ENCODE measurements at regions not wholly inside any gene's neighbourhood (a gene's known extent, or its start where the extent isn't known, plus 50 kb on each side); places are given as distances from the start of the nearest gene placed in this dataset. TPM values are rescaled to one million over a fixed set of nuclear protein-coding genes. Genes with fewer than 3 reads are reported as not detected.
"Not testable (repeated sequence)": the region's sequence is repeated elsewhere in the genome, so short reads cannot be mapped to it uniquely, and the experiment has no call there.

GRCh38 chr17:43309505-43310332 lies 75.9 kb upstream of the RNU2-1 start:
- Histone ChIP-seq H3K9me3 (ENCODE audit: control insufficient read depth, insufficient read depth, low read length) (no peaks in the 10 kb centered on the region), H3K27ac (ENCODE audit: low read depth, low read length) (no peak overlapping the region), H3K4me3 (ENCODE audit: low read depth, low read length) (no peak overlapping the region), H3K27me3 (ENCODE audit: control insufficient read depth, insufficient read depth, low read length) (no peaks in the 10 kb centered on the region)
- TF ChIP-seq, protein P1, sequence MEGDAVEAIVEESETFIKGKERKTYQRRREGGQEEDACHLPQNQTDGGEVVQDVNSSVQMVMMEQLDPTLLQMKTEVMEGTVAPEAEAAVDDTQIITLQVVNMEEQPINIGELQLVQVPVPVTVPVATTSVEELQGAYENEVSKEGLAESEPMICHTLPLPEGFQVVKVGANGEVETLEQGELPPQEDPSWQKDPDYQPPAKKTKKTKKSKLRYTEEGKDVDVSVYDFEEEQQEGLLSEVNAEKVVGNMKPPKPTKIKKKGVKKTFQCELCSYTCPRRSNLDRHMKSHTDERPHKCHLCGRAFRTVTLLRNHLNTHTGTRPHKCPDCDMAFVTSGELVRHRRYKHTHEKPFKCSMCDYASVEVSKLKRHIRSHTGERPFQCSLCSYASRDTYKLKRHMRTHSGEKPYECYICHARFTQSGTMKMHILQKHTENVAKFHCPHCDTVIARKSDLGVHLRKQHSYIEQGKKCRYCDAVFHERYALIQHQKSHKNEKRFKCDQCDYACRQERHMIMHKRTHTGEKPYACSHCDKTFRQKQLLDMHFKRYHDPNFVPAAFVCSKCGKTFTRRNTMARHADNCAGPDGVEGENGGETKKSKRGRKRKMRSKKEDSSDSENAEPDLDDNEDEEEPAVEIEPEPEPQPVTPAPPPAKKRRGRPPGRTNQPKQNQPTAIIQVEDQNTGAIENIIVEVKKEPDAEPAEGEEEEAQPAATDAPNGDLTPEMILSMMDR (IDR thresholded peaks at IDR 0.05; ENCODE audit: low read depth, low read length): no peak
- DNase-seq (ENCODE audit: low read depth, low spot score): no peak
- POLR2A ChIA-PET: no interaction called here
- CTCF ChIA-PET: interaction anchor here (0.6 to 1.2 kb wide), 8 partner anchors 78 to 291 kb away, joined by 3 to 6 read pairs (median 3); no protein-coding TSS in a partner anchor

GRCh38 chr17:43308999-43309398 lies 75.2 kb upstream of the RNU2-1 start:
- H3K27me3 ChIP-seq (ENCODE audit: control insufficient read depth, insufficient read depth, low read length): no peaks in the 10 kb centered on the region
- no peaks in the 10 kb centered on the region for H3K9me3 ChIP-seq (ENCODE audit: control insufficient read depth, insufficient read depth, low read length)
- ChIA-PET POLR2A (no interaction called here), CTCF (interaction anchor here (0.6 to 1.2 kb wide), 8 partner anchors 79 to 290 kb away, joined by 3 to 6 read pairs (median 3); no protein-coding TSS in a partner anchor)
- no peak overlapping the region for H3K4me3 ChIP-seq (ENCODE audit: low read depth, low read length)
- no peak overlapping the region for H3K27ac ChIP-seq (ENCODE audit: low read depth, low read length)
- no peak for DNase-seq (ENCODE audit: low read depth, low spot score)
- TF ChIP-seq, protein P1 (IDR thresholded peaks at IDR 0.05; ENCODE audit: low read depth, low read length): no peak

DNA sequence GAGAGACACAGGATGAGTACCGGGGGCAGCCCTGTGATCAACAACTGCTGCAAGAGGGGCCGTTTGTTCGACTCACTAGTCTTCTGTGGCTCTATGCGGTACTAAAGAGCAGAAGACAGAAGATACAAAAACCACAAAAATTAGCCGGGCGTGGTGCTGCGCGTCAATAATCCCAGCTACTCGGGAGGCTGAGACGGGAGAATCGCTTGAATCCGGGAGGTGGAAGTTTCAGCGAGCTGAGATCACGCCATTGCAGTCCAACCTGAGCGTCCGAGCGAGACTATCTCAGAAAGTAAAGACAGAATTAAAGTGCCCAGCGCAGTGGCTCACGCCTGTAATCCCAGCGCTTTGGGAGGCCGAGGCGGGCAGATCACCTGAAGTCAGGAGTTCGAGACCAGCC lies 71.0 kb upstream of the RNU2-1 start:
- DNase-seq (ENCODE audit: low read depth, low spot score); CTCF ChIA-PET; POLR2A ChIA-PET; H3K4me3 ChIP-seq (ENCODE audit: low read depth, low read length); H3K27me3 ChIP-seq (ENCODE audit: control insufficient read depth, insufficient read depth, low read length); H3K9me3 ChIP-seq (ENCODE audit: control insufficient read depth, insufficient read depth, low read length); H3K27ac ChIP-seq (ENCODE audit: low read depth, low read length): not testable (repeated sequence)

DNA sequence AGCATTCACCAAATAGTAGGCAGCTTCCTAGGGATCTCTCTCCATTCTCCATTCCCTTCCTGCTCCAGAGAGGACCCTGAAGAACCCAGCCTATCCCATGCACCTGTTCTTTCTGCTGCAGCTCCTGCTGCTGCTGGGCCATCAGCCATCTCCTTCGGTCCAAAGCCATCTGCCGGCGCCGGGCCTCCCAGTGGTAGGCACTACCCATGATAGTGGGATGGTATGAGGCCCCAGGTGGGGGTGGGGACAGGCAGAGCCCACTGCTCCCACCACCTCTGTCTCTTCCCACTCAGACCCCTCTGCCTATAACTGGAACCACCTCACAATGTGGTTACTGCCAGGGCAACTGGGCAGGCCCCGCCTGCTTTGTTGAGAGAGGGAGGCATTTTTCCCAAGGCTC lies 69.3 kb upstream of the RNU2-1 start:
- H3K9me3 ChIP-seq (ENCODE audit: control insufficient read depth, insufficient read depth, low read length); H3K4me3 ChIP-seq (ENCODE audit: low read depth, low read length); POLR2A ChIA-PET; DNase-seq (ENCODE audit: low read depth, low spot score); CTCF ChIA-PET; H3K27me3 ChIP-seq (ENCODE audit: control insufficient read depth, insufficient read depth, low read length); H3K27ac ChIP-seq (ENCODE audit: low read depth, low read length): not testable (repeated sequence)

DNA sequence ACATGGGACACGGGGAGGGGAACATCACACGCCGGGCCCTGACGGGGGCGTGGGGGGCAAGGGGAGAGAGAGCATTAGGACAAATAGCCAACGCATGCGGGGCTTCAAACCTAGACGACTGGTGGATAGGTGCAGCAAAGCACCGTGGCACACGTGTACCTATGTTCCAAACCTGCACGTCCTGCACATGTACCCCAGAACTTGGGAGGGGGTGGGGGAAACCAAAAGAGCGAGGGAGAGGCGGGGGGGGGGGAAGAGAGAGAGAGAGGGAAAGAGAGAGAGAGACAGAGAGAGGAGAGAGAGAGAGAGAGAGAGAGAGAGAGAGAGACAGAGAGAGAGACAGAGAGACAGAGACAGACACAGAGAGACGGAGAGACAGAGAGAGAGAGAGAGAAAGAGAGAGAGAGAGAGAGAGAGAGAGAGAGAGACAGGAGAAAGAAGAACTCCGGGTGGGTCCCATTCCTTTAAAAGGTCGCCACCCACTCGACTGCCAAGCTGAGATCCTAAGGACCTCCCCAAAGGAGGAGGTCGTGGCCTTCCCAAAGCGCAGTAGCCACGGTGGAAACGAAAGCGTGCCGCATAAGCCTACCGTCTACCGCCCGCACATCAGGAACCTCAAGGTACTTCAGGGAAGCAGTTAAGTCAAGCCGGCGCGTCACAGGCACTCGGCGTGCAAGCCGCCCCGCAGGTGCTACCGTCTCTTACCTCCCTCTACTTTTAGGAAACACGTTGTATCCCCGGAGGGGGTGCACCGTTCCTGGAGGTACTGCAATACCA lies 65.7 kb upstream of the RNU2-1 start:
- H3K27ac ChIP-seq (ENCODE audit: low read depth, low read length); H3K4me3 ChIP-seq (ENCODE audit: low read depth, low read length); CTCF ChIA-PET; POLR2A ChIA-PET; H3K27me3 ChIP-seq (ENCODE audit: control insufficient read depth, insufficient read depth, low read length); DNase-seq (ENCODE audit: low read depth, low spot score); H3K9me3 ChIP-seq (ENCODE audit: control insufficient read depth, insufficient read depth, low read length): not testable (repeated sequence)

DNA sequence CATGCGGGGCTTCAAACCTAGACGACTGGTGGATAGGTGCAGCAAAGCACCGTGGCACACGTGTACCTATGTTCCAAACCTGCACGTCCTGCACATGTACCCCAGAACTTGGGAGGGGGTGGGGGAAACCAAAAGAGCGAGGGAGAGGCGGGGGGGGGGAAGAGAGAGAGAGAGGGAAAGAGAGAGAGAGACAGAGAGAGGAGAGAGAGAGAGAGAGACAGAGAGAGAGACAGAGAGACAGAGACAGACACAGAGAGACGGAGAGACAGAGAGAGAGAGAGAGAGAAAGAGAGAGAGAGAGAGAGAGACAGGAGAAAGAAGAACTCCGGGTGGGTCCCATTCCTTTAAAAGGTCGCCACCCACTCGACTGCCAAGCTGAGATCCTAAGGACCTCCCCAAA lies 55.9 kb upstream of the RNU2-1 start:
- H3K27me3 ChIP-seq (ENCODE audit: control insufficient read depth, insufficient read depth, low read length); DNase-seq (ENCODE audit: low read depth, low spot score); CTCF ChIA-PET: not testable (repeated sequence)

DNA sequence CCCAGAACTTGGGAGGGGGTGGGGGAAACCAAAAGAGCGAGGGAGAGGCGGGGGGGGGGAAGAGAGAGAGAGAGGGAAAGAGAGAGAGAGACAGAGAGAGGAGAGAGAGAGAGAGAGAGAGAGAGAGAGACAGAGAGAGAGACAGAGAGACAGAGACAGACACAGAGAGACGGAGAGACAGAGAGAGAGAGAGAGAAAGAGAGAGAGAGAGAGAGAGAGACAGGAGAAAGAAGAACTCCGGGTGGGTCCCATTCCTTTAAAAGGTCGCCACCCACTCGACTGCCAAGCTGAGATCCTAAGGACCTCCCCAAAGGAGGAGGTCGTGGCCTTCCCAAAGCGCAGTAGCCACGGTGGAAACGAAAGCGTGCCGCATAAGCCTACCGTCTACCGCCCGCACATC lies 49.8 kb upstream of the RNU2-1 start:
- H3K4me3 ChIP-seq (ENCODE audit: low read depth, low read length); CTCF ChIA-PET; H3K9me3 ChIP-seq (ENCODE audit: control insufficient read depth, insufficient read depth, low read length); DNase-seq (ENCODE audit: low read depth, low spot score); POLR2A ChIA-PET; H3K27me3 ChIP-seq (ENCODE audit: control insufficient read depth, insufficient read depth, low read length); H3K27ac ChIP-seq (ENCODE audit: low read depth, low read length): not testable (repeated sequence)

More for the DNA sequence above, 55.9 kb upstream of the RNU2-1 start:
- H3K27ac ChIP-seq (ENCODE audit: low read depth, low read length); H3K4me3 ChIP-seq (ENCODE audit: low read depth, low read length); H3K9me3 ChIP-seq (ENCODE audit: control insufficient read depth, insufficient read depth, low read length); POLR2A ChIA-PET: not testable (repeated sequence)

Small RNA genes in the stretch of these regions (small RNA-seq; reads per million reads assigned to genes)
- not detected for gene RF00004 (ENCODE audit: insufficient read length, low read depth)

Data from AG04450 (cell line).